ENCODE measurements at regions not wholly inside any gene's neighbourhood (a gene's known extent, or its start where the extent isn't known, plus 50 kb on each side); places are given as distances from the start of the nearest gene placed in this dataset.

GRCh38 chr2:19810637-19811036, 91.1 kb downstream of the TTC32 start:
- TF ChIP-seq, protein P1, sequence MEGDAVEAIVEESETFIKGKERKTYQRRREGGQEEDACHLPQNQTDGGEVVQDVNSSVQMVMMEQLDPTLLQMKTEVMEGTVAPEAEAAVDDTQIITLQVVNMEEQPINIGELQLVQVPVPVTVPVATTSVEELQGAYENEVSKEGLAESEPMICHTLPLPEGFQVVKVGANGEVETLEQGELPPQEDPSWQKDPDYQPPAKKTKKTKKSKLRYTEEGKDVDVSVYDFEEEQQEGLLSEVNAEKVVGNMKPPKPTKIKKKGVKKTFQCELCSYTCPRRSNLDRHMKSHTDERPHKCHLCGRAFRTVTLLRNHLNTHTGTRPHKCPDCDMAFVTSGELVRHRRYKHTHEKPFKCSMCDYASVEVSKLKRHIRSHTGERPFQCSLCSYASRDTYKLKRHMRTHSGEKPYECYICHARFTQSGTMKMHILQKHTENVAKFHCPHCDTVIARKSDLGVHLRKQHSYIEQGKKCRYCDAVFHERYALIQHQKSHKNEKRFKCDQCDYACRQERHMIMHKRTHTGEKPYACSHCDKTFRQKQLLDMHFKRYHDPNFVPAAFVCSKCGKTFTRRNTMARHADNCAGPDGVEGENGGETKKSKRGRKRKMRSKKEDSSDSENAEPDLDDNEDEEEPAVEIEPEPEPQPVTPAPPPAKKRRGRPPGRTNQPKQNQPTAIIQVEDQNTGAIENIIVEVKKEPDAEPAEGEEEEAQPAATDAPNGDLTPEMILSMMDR (IDR thresholded peaks at IDR 0.05; ENCODE audit: low read depth, low read length, poor library complexity, severe bottlenecking) = no peak
- TF ChIP-seq EZH2phosphoT487 (IDR thresholded peaks at IDR 0.05; ENCODE audit: borderline replicate concordance, low read length) = no peak

Measured in DOHH2 (cell line).